ENCODE measurements at regions not wholly inside any gene's neighbourhood (a gene's known extent, or its start where the extent isn't known, plus 50 kb on each side); places are given as distances from the start of the nearest gene placed in this dataset.

- TF ChIP-seq CTCF (IDR thresholded peaks at IDR 0.05) (no peak), POLR2A (IDR thresholded peaks at IDR 0.05) (no peak), POLR2AphosphoS5 (IDR thresholded peaks at IDR 0.05) (no peak), EP300 (IDR thresholded peaks at IDR 0.05) (no peak)
Measured at GRCh38 chr2:14261771-14262170, 370.7 kb upstream of the LRATD1 start.

Measured in suprapubic skin (tissue), 4 donors.